Right renal cortex interstitium (tissue), 3 donors: ENCODE measurements at regions not wholly inside any gene's neighbourhood (a gene's known extent, or its start where the extent isn't known, plus 50 kb on each side); places are given as distances from the start of the nearest gene placed in this dataset.

Experiments used
- DNase-seq, 3 donors: peaks; one replicate each; pipeline ENCODE4 v3.0.0-alpha.2; 2013; ENCODE audit warnings: low read depth in 3 of 3, low spot score in 2 of 3

- DNase-seq: no peak
Measured at GRCh38 chrX:714131-714530, 83.5 kb downstream of the SHOX start.
